ENCODE measurements at regions not wholly inside any gene's neighbourhood (a gene's known extent, or its start where the extent isn't known, plus 50 kb on each side); places are given as distances from the start of the nearest gene placed in this dataset.

- TF ChIP-seq CTCF (IDR thresholded peaks at IDR 0.05) (no peak), POLR2A (IDR thresholded peaks at IDR 0.05) (no peak)
These were observed 232.6 kb downstream of the OPA1 start for GRCh38 chr3:193825617-193826016.

Measured in esophagus squamous epithelium (tissue), 4 donors.